ENCODE measurements at regions not wholly inside any gene's neighbourhood (a gene's known extent, or its start where the extent isn't known, plus 50 kb on each side); places are given as distances from the start of the nearest gene placed in this dataset.

DNA sequence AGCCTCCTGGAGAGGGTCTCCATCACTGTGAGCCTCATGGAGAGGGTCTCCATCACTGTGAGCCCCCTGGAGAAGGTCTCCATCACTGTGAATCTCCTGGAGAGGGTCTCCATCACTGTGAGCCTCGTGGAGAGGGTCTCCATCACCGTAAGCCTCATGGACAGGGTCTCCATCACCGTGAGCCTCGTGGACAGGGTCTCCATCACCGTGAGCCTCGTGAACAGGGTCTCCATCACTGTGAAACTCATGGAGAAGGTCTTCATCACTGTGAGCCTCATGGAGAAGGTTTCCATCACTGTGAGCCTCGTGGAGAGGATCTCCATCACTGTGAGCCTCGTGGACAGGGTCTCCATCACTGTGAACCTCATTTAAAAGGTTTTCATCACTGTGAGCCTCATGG is 140.0 kb downstream of the ERMARD start:
- H3K27ac Mint-ChIP-seq, result no peak overlapping the region
- H3K27me3 Mint-ChIP-seq (ENCODE audit: insufficient read depth, low read depth, poor library complexity), result peaks cover 5% of the 10 kb centered on the region
- H3K9me2 ChIP-seq (ENCODE audit: insufficient read depth), result no peaks in the 10 kb centered on the region
- no peaks in the 10 kb centered on the region for H3K27me3 ChIP-seq (ENCODE audit: insufficient read depth)
- H3K9me3 Mint-ChIP-seq, result peaks cover 23% of the 10 kb centered on the region
- H3K27ac ChIP-seq (ENCODE audit: low read depth), result no peak overlapping the region
- TF ChIP-seq EZH2phosphoT487 (IDR thresholded peaks at IDR 0.05; ENCODE audit: unreplicated experiment), result no peak
- no peak for TF ChIP-seq POLR2AphosphoS5 (IDR thresholded peaks at IDR 0.05; ENCODE audit: low read depth)
- TF ChIP-seq STAT1 (IDR thresholded peaks at IDR 0.05; ENCODE audit: unreplicated experiment), result no peak
- no peak for TF ChIP-seq NANOG (IDR thresholded peaks at IDR 0.05; ENCODE audit: borderline replicate concordance)
- TF ChIP-seq, protein P1, sequence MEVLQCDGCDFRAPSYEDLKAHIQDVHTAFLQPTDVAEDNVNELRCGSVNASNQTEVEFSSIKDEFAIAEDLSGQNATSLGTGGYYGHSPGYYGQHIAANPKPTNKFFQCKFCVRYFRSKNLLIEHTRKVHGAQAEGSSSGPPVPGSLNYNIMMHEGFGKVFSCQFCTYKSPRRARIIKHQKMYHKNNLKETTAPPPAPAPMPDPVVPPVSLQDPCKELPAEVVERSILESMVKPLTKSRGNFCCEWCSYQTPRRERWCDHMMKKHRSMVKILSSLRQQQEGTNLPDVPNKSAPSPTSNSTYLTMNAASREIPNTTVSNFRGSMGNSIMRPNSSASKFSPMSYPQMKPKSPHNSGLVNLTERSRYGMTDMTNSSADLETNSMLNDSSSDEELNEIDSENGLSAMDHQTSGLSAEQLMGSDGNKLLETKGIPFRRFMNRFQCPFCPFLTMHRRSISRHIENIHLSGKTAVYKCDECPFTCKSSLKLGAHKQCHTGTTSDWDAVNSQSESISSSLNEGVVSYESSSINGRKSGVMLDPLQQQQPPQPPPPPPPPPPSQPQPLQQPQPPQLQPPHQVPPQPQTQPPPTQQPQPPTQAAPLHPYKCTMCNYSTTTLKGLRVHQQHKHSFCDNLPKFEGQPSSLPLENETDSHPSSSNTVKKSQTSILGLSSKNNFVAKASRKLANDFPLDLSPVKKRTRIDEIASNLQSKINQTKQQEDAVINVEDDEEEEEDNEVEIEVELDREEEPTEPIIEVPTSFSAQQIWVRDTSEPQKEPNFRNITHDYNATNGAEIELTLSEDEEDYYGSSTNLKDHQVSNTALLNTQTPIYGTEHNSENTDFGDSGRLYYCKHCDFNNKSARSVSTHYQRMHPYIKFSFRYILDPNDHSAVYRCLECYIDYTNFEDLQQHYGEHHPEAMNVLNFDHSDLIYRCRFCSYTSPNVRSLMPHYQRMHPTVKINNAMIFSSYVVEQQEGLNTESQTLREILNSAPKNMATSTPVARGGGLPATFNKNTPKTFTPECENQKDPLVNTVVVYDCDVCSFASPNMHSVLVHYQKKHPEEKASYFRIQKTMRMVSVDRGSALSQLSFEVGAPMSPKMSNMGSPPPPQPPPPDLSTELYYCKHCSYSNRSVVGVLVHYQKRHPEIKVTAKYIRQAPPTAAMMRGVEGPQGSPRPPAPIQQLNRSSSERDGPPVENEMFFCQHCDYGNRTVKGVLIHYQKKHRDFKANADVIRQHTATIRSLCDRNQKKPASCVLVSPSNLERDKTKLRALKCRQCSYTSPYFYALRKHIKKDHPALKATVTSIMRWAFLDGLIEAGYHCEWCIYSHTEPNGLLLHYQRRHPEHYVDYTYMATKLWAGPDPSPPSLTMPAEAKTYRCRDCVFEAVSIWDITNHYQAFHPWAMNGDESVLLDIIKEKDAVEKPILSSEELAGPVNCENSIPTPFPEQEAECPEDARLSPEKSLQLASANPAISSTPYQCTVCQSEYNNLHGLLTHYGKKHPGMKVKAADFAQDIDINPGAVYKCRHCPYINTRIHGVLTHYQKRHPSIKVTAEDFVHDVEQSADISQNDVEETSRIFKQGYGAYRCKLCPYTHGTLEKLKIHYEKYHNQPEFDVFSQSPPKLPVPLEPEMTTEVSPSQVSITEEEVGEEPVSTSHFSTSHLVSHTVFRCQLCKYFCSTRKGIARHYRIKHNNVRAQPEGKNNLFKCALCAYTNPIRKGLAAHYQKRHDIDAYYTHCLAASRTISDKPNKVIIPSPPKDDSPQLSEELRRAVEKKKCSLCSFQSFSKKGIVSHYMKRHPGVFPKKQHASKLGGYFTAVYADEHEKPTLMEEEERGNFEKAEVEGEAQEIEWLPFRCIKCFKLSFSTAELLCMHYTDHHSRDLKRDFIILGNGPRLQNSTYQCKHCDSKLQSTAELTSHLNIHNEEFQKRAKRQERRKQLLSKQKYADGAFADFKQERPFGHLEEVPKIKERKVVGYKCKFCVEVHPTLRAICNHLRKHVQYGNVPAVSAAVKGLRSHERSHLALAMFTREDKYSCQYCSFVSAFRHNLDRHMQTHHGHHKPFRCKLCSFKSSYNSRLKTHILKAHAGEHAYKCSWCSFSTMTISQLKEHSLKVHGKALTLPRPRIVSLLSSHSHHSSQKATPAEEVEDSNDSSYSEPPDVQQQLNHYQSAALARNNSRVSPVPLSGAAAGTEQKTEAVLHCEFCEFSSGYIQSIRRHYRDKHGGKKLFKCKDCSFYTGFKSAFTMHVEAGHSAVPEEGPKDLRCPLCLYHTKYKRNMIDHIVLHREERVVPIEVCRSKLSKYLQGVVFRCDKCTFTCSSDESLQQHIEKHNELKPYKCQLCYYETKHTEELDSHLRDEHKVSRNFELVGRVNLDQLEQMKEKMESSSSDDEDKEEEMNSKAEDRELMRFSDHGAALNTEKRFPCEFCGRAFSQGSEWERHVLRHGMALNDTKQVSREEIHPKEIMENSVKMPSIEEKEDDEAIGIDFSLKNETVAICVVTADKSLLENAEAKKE (CRISPR knock-in tag; IDR thresholded peaks at IDR 0.05), result no peak
- TF ChIP-seq, protein P2, sequence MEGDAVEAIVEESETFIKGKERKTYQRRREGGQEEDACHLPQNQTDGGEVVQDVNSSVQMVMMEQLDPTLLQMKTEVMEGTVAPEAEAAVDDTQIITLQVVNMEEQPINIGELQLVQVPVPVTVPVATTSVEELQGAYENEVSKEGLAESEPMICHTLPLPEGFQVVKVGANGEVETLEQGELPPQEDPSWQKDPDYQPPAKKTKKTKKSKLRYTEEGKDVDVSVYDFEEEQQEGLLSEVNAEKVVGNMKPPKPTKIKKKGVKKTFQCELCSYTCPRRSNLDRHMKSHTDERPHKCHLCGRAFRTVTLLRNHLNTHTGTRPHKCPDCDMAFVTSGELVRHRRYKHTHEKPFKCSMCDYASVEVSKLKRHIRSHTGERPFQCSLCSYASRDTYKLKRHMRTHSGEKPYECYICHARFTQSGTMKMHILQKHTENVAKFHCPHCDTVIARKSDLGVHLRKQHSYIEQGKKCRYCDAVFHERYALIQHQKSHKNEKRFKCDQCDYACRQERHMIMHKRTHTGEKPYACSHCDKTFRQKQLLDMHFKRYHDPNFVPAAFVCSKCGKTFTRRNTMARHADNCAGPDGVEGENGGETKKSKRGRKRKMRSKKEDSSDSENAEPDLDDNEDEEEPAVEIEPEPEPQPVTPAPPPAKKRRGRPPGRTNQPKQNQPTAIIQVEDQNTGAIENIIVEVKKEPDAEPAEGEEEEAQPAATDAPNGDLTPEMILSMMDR (conservative IDR thresholded peaks at IDR 0.05; ENCODE audit: low read depth in 2 of 2), result no peak
- TF ChIP-seq, protein P3, sequence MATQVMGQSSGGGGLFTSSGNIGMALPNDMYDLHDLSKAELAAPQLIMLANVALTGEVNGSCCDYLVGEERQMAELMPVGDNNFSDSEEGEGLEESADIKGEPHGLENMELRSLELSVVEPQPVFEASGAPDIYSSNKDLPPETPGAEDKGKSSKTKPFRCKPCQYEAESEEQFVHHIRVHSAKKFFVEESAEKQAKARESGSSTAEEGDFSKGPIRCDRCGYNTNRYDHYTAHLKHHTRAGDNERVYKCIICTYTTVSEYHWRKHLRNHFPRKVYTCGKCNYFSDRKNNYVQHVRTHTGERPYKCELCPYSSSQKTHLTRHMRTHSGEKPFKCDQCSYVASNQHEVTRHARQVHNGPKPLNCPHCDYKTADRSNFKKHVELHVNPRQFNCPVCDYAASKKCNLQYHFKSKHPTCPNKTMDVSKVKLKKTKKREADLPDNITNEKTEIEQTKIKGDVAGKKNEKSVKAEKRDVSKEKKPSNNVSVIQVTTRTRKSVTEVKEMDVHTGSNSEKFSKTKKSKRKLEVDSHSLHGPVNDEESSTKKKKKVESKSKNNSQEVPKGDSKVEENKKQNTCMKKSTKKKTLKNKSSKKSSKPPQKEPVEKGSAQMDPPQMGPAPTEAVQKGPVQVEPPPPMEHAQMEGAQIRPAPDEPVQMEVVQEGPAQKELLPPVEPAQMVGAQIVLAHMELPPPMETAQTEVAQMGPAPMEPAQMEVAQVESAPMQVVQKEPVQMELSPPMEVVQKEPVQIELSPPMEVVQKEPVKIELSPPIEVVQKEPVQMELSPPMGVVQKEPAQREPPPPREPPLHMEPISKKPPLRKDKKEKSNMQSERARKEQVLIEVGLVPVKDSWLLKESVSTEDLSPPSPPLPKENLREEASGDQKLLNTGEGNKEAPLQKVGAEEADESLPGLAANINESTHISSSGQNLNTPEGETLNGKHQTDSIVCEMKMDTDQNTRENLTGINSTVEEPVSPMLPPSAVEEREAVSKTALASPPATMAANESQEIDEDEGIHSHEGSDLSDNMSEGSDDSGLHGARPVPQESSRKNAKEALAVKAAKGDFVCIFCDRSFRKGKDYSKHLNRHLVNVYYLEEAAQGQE (IDR thresholded peaks at IDR 0.05; ENCODE audit: unreplicated experiment), result no peak
- no peak for TF ChIP-seq EZH2 (IDR thresholded peaks at IDR 0.05; ENCODE audit: low read depth, unreplicated experiment)
- no peak for TF ChIP-seq JUNB (IDR thresholded peaks at IDR 0.05; ENCODE audit: unreplicated experiment)
- no peak for TF ChIP-seq ZNF114 (CRISPR knock-in tag; IDR thresholded peaks at IDR 0.05)
- TF ChIP-seq, protein P4, sequence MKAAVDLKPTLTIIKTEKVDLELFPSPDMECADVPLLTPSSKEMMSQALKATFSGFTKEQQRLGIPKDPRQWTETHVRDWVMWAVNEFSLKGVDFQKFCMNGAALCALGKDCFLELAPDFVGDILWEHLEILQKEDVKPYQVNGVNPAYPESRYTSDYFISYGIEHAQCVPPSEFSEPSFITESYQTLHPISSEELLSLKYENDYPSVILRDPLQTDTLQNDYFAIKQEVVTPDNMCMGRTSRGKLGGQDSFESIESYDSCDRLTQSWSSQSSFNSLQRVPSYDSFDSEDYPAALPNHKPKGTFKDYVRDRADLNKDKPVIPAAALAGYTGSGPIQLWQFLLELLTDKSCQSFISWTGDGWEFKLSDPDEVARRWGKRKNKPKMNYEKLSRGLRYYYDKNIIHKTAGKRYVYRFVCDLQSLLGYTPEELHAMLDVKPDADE (IDR thresholded peaks at IDR 0.05), result no peak
- no peak for TF ChIP-seq CREB1 (CRISPR knock-in tag; IDR thresholded peaks at IDR 0.05; ENCODE audit: low read depth)
- TF ChIP-seq ZNF331 (CRISPR knock-in tag; IDR thresholded peaks at IDR 0.05; ENCODE audit: low read depth), result no peak
- ATAC-seq (no peak), DNase-seq (ENCODE audit: low spot score) (no peak)
- no peak overlapping the region for H3K4me2 ChIP-seq
- H3K4me3 Mint-ChIP-seq, result no peak overlapping the region
- no peaks in the 10 kb centered on the region for H3K79me2 ChIP-seq (replicated peaks; ENCODE audit: insufficient read depth)
- peaks cover 9% of the 10 kb centered on the region; the same call in 1 of the 3 replicates for H3K36me3 Mint-ChIP-seq (ENCODE audit: low read depth)
- H3K4me1 ChIP-seq (ENCODE audit: insufficient read depth), result no peaks in the 10 kb centered on the region
- no peaks in the 10 kb centered on the region for H3K4me1 Mint-ChIP-seq
- no peaks in the 10 kb centered on the region for H4K20me1 ChIP-seq (replicated peaks; ENCODE audit: insufficient read depth)
- no peak overlapping the region for H3K4me3 ChIP-seq
- H3K36me3 ChIP-seq (ENCODE audit: insufficient read depth), result no peaks in the 10 kb centered on the region
- H2AFZ ChIP-seq, result no peak overlapping the region
- no peaks in the 10 kb centered on the region for H3F3A ChIP-seq (replicated peaks; ENCODE audit: low read depth)

Data from GM23338 (cell line).